ENCODE measurements at regions not wholly inside any gene's neighbourhood (a gene's known extent, or its start where the extent isn't known, plus 50 kb on each side); places are given as distances from the start of the nearest gene placed in this dataset.

DNA sequence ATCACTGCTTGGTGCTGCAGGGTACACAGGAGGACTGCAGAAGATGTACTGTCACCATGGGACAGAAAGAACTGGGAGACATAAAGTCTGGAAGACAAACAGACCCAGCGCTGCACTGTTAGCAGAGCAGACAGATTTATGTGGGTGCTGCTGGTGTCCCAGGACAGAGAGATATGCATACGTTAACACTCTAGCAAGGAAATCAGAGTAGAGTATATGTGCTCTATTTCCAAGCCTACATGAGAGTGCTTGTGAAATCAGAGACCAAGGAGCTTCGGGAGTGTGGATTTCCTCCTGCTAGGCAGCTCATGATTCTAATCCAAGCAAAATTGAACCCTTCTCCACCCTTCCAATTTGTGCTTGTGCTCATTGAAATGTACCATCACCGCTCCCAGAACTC, 416.5 kb downstream of the VRK1 start:
- no peak for TF ChIP-seq CTCF (IDR thresholded peaks at IDR 0.05)
- TF ChIP-seq POLR2A (IDR thresholded peaks at IDR 0.05): no peak

Data from prostate gland (tissue), 2 donors.